ENCODE measurements at regions not wholly inside any gene's neighbourhood (a gene's known extent, or its start where the extent isn't known, plus 50 kb on each side); places are given as distances from the start of the nearest gene placed in this dataset.
"Not testable (repeated sequence)": the region's sequence is repeated elsewhere in the genome, so short reads cannot be mapped to it uniquely, and the experiment has no call there.

GRCh38 chr5:57900381-57900944 lies 417.9 kb upstream of the ACTBL2 start:
- Mint-ChIP-seq H3K4me3 (no peak overlapping the region), H3K9me3 (no peaks in the 10 kb centered on the region), H3K36me3 (ENCODE audit: insufficient read depth) (no peaks in the 10 kb centered on the region), H3K27me3 (ENCODE audit: low read depth) (peaks cover 3% of the 10 kb centered on the region), H3K4me1 (ENCODE audit: low read depth) (no peaks in the 10 kb centered on the region)
- ATAC-seq (no peak), DNase-seq (no peak)

GRCh38 chr5:57896576-57896975 lies 414.0 kb upstream of the ACTBL2 start:
- DNase-seq = no peak
- Mint-ChIP-seq H3K4me1 (ENCODE audit: low read depth) (no peaks in the 10 kb centered on the region), H3K36me3 (ENCODE audit: insufficient read depth) (no peaks in the 10 kb centered on the region), H3K4me3 (no peak overlapping the region), H3K27me3 (ENCODE audit: low read depth) (peaks cover 3% of the 10 kb centered on the region), H3K9me3 (no peaks in the 10 kb centered on the region)
- no peak for ATAC-seq

GRCh38 chr5:57895766-57896165 lies 413.2 kb upstream of the ACTBL2 start:
- Mint-ChIP-seq H3K36me3 (ENCODE audit: insufficient read depth) (no peaks in the 10 kb centered on the region), H3K9me3 (no peaks in the 10 kb centered on the region), H3K4me1 (ENCODE audit: low read depth) (no peaks in the 10 kb centered on the region), H3K4me3 (no peak overlapping the region), H3K27me3 (ENCODE audit: low read depth) (peaks cover 3% of the 10 kb centered on the region)
- DNase-seq (no peak), ATAC-seq (no peak)

DNA sequence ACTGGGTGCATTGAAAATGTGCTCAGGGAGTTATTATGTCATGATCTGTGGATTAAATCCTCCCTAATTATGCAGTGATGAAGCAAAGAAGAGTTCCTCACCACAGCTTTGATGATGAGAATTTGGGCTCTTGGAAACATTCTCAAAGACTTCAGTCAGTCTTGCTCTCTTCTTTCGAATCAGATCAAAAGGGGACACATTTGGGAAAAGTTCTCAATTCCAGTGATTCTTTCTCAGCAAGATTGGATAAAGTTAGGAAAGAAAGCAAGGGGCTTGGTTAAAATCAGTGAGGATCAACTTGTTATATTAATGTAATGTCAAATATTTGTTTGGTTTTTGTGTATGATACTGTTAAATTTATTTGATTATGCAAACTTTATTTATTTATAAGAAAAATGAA lies 411.3 kb upstream of the ACTBL2 start:
- Mint-ChIP-seq H3K4me3 (no peak overlapping the region), H3K36me3 (ENCODE audit: insufficient read depth) (no peaks in the 10 kb centered on the region), H3K27me3 (ENCODE audit: low read depth) (peaks cover 2% of the 10 kb centered on the region), H3K9me3 (no peaks in the 10 kb centered on the region), H3K4me1 (ENCODE audit: low read depth) (no peaks in the 10 kb centered on the region)
- no peak for ATAC-seq
- DNase-seq = no peak

- ATAC-seq (no peak), DNase-seq (no peak)
- Mint-ChIP-seq H3K4me1 (ENCODE audit: low read depth) (no peaks in the 10 kb centered on the region), H3K4me3 (no peak overlapping the region), H3K36me3 (ENCODE audit: insufficient read depth) (no peaks in the 10 kb centered on the region), H3K27me3 (ENCODE audit: low read depth) (peaks cover 3% of the 10 kb centered on the region), H3K9me3 (no peaks in the 10 kb centered on the region)
Observed at GRCh38 chr5:57891443-57891842, 408.8 kb upstream of the ACTBL2 start.

GRCh38 chr5:57889558-57889957 lies 406.9 kb upstream of the ACTBL2 start:
- DNase-seq (no peak), ATAC-seq (no peak)
- Mint-ChIP-seq H3K36me3 (ENCODE audit: insufficient read depth) (no peaks in the 10 kb centered on the region), H3K27me3 (ENCODE audit: low read depth) (peaks cover 3% of the 10 kb centered on the region), H3K9me3 (no peaks in the 10 kb centered on the region), H3K4me3 (no peak overlapping the region), H3K4me1 (ENCODE audit: low read depth) (no peaks in the 10 kb centered on the region)

- ATAC-seq = no peak
- no peaks in the 10 kb centered on the region for H3K9me3 Mint-ChIP-seq
- DNase-seq = no peak
- H3K4me1 Mint-ChIP-seq (ENCODE audit: low read depth) = no peaks in the 10 kb centered on the region
- H3K27me3 Mint-ChIP-seq (ENCODE audit: low read depth) = peaks cover 3% of the 10 kb centered on the region
- H3K36me3 Mint-ChIP-seq (ENCODE audit: insufficient read depth) = no peaks in the 10 kb centered on the region
- no peak overlapping the region for H3K4me3 Mint-ChIP-seq
Observed at GRCh38 chr5:57887851-57888621, 405.4 kb upstream of the ACTBL2 start.

DNA sequence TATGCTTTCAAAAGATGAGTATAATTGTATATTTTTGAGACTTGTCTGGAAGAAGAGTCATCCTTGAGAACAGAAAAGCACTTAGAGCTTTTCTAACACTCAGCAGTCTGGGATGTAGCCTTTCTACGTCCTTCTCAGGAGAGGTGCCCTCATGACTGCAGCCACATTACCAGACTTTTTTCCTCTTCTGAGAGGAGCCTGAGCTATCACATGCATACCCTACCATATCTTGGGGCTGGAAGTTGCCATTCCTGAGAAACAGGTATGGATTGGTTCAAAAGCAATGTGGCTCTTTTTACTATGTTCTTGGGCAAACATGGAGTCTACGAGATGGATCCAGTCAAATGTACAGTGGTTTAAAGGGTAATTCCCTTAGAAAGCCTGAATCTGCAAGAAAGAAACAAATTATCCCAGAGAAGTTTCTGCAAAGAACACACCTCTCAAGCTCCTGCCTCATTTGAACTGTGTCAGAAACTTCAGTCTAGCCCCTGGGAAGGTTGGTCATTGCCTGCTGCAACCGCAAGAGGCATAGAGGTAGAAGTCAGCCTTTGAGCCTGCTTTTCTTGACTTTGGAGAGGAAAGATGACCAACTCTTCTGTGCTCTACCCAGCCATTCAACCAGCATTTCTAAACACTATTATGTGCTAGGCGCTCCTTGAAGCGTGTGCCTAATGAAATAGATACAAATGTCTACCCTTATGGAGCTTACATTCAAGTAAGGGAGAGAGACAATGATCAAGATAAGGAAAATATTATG lies 401.9 kb upstream of the ACTBL2 start:
- no peak for DNase-seq
- Mint-ChIP-seq H3K4me3 (no peak overlapping the region), H3K9me3 (no peaks in the 10 kb centered on the region), H3K4me1 (ENCODE audit: low read depth) (no peaks in the 10 kb centered on the region), H3K27me3 (ENCODE audit: low read depth) (peaks cover 7% of the 10 kb centered on the region), H3K36me3 (ENCODE audit: insufficient read depth) (no peaks in the 10 kb centered on the region)
- ATAC-seq = no peak

GRCh38 chr5:57880216-57880615 lies 397.6 kb upstream of the ACTBL2 start:
- H3K9me3 Mint-ChIP-seq = no peaks in the 10 kb centered on the region
- no peaks in the 10 kb centered on the region for H3K36me3 Mint-ChIP-seq (ENCODE audit: insufficient read depth)
- DNase-seq (no peak), ATAC-seq (no peak)
- H3K4me1 Mint-ChIP-seq (ENCODE audit: low read depth) = no peaks in the 10 kb centered on the region
- H3K4me3 Mint-ChIP-seq = no peak overlapping the region
- peaks cover 5% of the 10 kb centered on the region for H3K27me3 Mint-ChIP-seq (ENCODE audit: low read depth)

- no peaks in the 10 kb centered on the region for H3K36me3 Mint-ChIP-seq (ENCODE audit: insufficient read depth)
- no peak overlapping the region for H3K4me3 Mint-ChIP-seq
Observed at GRCh38 chr5:57878301-57878722, 395.7 kb upstream of the ACTBL2 start.

DNA sequence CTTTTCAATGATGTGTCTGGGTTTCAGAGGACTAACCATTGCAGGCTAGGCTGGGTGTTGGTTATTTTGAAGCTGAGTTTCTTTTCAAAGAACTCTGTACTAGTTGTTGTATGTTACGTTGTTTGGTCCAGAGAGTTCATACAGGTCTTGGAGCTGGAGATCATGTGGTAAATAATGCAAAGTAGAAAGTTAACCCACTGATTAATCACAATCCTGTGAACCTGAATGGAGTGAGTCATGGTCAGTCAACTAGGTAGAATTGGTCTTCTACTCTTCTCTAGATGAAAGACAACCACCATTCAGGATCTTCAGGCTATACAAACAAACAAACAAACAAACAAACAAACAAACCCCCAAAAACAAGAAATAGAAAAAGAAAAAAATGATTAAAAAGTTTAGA lies 388.9 kb upstream of the ACTBL2 start:
- no peak for DNase-seq
- ATAC-seq = no peak
- Mint-ChIP-seq H3K4me3 (no peak overlapping the region), H3K9me3 (peaks cover 9% of the 10 kb centered on the region), H3K4me1 (ENCODE audit: low read depth) (no peaks in the 10 kb centered on the region), H3K27me3 (ENCODE audit: low read depth) (peaks cover 4% of the 10 kb centered on the region), H3K36me3 (ENCODE audit: insufficient read depth) (no peaks in the 10 kb centered on the region)

More at GRCh38 chr5:57878301-57878722, 395.7 kb upstream of the ACTBL2 start:
- H3K27me3 Mint-ChIP-seq (ENCODE audit: low read depth) = peaks cover 5% of the 10 kb centered on the region
- DNase-seq = no peak
- H3K9me3 Mint-ChIP-seq = no peaks in the 10 kb centered on the region
- no peaks in the 10 kb centered on the region for H3K4me1 Mint-ChIP-seq (ENCODE audit: low read depth)
- ATAC-seq = no peak

GRCh38 chr5:57870267-57870666 lies 387.7 kb upstream of the ACTBL2 start:
- not testable (repeated sequence) for H3K4me1 Mint-ChIP-seq (ENCODE audit: low read depth); H3K27me3 Mint-ChIP-seq (ENCODE audit: low read depth); DNase-seq; H3K9me3 Mint-ChIP-seq; ATAC-seq; H3K36me3 Mint-ChIP-seq (ENCODE audit: insufficient read depth); H3K4me3 Mint-ChIP-seq

DNA sequence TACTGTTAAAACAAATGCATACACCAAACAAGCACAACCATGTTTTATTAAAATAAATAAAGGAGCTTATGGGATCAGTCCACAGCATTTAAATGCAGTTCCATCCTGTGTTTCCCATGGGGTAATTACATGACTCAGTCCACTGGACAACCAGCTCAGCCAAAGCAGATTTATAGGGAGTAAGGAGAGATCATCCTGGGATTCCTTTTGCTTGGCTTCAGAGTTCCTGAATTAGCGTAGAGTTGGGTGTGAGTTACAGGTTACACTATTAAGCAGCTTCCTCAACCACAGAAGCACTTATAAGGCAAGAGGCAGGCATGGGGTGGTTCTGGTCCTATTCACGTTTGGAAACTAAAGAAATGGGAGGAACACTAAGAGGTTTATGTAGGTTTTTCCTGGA lies 381.1 kb upstream of the ACTBL2 start:
- Mint-ChIP-seq H3K9me3 (no peaks in the 10 kb centered on the region), H3K36me3 (ENCODE audit: insufficient read depth) (no peaks in the 10 kb centered on the region), H3K27me3 (ENCODE audit: low read depth) (no peaks in the 10 kb centered on the region), H3K4me3 (no peak overlapping the region), H3K4me1 (ENCODE audit: low read depth) (no peaks in the 10 kb centered on the region)
- no peak for ATAC-seq
- DNase-seq = no peak

DNA sequence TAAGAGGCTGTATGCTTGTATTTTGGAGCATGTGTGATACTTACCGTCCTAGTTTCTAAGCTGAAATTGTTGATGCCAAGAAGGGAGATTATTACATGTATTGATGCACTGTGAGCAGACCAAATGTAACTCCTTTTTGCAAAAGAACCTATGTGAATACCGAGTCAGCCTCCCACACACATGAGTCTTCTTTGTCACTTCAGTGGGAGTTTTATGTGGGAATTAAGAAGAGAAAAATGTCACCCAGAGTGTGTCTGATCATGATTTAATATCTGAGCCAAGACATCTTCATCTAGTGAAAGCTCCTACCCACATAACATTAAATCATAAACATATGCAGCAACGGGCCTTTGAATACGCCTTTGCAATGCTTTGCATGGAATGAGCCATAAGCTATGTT lies 380.3 kb upstream of the ACTBL2 start:
- Mint-ChIP-seq H3K36me3 (ENCODE audit: insufficient read depth) (no peaks in the 10 kb centered on the region), H3K4me3 (no peak overlapping the region), H3K4me1 (ENCODE audit: low read depth) (no peaks in the 10 kb centered on the region), H3K9me3 (no peaks in the 10 kb centered on the region), H3K27me3 (ENCODE audit: low read depth) (no peaks in the 10 kb centered on the region)
- no peak for ATAC-seq
- DNase-seq = no peak

- Mint-ChIP-seq H3K36me3 (ENCODE audit: insufficient read depth) (no peaks in the 10 kb centered on the region), H3K27me3 (ENCODE audit: low read depth) (no peaks in the 10 kb centered on the region), H3K4me3 (no peak overlapping the region), H3K9me3 (no peaks in the 10 kb centered on the region), H3K4me1 (ENCODE audit: low read depth) (no peaks in the 10 kb centered on the region)
- DNase-seq (no peak), ATAC-seq (no peak)
Observed at GRCh38 chr5:57862471-57862911, 379.9 kb upstream of the ACTBL2 start.
